DMS114 treated with DMSO at 0.1 percent for 48 hours (cell line): ENCODE measurements at regions not wholly inside any gene's neighbourhood (a gene's known extent, or its start where the extent isn't known, plus 50 kb on each side); places are given as distances from the start of the nearest gene placed in this dataset.
A peak's percentile ranks its signal among the peaks of the same experiment; 100 is the strongest.

Experiments
- DNase-seq: peaks from one replicate; lab custom pipeline; 2025; ENCODE audit not compliant: unreplicated experiment; lab: John Stamatoyannopoulos, UW

DNA sequence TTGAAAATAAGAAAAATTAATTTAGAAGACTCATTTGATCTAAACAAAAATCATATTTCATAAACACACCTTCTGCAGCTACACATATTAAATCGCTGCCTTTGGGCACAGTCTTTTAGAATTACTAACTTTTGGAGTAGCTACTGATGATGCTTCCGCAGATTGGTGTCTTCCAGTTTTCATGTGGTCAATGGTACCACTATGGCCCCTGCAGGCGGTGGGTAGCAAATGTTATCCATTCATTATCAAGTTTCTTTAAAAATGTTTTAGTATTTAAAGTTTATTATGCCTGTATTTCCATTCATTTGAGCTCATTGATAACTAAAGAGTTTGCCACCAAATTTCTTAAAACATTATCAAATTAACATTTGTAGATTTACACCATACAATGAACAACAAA, 122.9 kb upstream of the GRAMD2B start:
- DNase-seq, result no peak

DNA sequence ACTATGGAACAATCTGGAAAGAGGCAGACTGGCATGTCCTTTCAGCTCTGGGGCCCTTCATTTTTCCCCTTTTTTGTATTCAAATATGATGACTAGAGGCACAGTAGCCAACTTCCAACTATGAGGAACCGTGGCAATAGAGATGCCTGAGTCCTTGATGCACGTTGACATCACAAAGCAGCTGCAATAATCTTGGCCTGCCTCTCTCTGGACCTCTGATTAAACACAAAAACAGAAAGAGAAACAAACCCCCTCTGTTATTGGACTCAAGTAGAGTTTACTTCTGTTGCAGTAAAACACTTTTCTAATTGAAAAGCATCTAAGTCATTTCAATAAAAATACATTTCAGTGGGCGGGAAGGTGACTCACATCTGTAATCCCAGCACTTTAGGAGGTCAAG, 122.2 kb upstream of the GRAMD2B start:
- DNase-seq, result no peak

DNA sequence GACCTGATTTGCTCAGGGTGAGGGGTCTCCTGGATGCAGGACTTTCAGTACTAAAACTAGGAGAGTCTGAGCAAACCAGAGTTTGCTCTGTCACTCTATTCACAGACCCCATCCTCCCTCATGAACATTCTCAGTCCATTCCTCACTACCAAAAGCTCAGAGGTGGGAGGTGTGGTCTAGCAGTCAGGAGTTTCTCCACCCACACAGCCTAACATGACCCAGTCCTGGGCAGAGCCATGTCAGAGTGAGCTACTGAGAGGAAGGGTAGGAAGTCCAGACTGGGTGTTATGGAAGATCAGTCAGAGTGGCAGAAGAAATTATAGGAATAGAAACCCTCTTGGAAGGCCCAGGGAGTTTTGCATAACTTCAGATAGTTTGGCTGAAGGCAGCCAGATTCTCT, 113.3 kb upstream of the GRAMD2B start:
- no peak for DNase-seq

DNA sequence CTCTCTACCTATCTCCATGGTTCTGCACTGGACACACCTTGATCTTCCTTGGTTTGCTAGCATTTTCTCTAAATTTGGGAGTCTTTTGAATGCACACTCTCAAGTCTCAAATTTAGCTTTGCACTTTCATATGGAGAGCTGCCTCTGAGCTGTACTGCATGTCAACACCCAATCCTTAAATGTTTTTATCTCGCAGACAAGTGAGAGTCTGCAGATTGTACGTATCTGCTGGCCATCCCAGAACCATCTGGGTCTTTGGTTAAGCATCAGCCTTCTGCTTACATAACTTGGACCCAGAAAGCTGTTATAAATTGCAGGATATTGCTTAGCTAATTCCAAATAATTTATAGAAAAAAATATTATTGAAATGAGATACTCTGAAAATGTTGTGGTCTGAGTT, 111.4 kb upstream of the GRAMD2B start:
- DNase-seq, result no peak

DNA sequence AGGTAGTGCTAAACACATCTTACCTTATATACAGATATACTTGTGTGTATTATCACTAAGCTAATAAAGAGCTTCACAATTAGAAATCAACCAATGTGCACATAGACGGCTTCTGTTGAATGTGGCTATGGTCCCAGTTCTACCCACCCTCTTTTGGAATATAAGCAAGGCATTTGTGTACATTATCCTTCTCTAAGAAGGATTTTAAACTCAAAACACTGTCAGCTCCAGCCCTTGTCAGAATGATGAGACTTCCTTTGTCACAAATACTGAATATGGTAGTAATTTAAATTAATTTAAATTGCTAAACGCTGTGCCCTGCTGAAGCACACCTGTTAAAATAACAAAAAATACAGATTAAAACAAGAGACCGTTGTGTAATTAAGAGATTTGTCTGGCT, 107.9 kb upstream of the GRAMD2B start:
- DNase-seq, result no peak

DNA sequence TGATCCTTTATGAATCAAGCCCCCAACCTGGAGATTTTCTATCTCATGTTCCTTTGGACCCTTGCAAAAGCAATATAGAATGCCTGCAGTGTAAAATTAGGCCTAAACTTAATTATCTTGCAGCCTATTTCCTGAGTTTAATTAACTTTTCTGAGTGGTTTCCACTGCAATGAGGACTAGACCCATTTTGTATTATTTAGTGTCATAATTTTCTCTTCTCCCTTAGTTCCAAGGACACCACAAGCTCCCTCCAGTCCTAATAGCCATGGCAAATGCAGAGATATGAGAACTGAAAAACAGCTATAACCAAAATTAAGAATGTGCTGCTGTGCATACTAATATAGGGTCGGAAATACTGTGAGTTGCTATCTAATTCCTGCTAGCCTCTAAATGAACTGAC, 90.9 kb upstream of the GRAMD2B start:
- DNase-seq, result no peak

DNA sequence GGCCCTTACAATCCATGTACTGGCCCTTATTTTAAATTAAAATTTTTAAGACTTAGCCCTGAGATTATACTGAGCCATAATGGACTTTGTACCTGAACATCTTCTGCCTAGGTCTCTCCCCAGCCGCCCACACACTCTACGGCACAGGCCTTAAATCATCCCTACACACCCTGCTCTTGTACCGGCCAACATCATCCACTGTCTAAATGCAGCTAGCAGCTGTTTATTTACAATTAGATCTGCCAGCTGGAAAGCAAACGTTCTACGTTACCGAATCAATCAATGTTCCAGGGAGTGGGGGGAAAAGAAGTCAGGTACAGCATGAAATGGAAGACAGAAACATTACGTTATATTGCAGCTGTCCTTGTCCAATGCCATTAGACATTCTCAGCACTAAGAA, 88.4 kb upstream of the GRAMD2B start:
- DNase-seq, result no peak

DNA sequence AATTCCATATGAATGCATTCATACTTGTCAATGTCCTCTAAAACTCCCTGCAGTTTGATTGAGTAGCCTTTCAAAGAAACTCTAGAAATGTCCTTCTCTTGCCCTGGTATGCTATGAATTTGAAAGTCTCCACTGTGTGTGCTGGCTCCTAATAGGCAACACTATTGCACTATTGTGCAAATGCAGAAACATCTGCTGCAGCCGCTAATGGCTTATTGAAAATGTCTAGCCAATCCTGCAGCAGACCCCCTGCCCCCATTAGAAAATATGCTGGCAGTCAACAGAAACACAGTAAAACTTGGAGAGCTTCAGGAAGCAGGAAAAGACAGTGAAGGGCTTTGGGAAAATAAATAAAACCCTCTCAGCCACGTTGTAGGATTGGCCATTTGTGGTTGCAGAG, 87.3 kb upstream of the GRAMD2B start:
- no peak for DNase-seq

DNA sequence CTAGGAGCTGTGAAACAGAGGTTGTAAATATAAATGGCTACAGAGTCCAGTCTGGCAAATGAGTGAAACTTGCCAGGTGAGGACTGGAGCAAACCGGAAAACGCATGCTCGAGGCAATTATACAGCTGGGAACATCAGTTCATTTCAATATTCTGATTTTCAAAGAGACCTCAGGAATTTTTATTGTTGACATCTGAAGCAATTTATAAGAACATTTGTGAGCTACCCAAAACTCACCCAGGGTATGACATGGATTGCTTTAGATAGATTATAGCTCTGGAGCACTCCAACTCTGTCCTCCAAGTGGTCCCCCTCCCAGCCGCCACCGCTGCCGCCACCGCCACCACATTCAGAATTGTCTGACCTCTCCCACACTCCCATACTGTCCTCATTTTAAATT, 84.6 kb upstream of the GRAMD2B start:
- DNase-seq, result no peak

DNA sequence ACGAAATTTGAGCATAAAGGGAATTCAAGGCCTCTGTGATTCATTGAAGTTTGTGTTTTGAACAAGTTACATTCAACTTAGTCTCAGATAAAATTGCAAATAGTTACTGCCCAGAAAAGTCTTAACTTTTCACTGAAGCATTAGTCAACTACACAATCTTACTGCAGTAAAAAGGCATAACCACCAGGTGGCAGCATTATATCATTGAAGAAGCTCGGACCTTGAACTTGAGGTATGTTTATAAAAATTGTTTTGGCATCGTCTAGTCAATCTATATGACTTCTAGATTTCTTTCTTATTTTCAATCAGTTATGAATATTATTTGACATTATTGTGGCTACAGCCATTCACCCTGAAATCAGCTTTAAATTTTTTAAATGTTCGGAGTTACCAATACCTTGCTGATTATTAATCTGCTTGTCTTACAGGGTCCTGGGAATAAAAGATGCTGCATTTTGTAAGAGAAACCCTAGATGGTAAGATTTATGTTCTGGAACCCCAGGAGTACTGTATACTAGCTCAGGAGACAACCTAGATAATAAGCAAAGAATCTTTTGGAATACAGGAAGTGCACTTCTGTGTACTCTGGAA, 83.9 kb upstream of the GRAMD2B start:
- DNase-seq, result peak; percentile 71

DNA sequence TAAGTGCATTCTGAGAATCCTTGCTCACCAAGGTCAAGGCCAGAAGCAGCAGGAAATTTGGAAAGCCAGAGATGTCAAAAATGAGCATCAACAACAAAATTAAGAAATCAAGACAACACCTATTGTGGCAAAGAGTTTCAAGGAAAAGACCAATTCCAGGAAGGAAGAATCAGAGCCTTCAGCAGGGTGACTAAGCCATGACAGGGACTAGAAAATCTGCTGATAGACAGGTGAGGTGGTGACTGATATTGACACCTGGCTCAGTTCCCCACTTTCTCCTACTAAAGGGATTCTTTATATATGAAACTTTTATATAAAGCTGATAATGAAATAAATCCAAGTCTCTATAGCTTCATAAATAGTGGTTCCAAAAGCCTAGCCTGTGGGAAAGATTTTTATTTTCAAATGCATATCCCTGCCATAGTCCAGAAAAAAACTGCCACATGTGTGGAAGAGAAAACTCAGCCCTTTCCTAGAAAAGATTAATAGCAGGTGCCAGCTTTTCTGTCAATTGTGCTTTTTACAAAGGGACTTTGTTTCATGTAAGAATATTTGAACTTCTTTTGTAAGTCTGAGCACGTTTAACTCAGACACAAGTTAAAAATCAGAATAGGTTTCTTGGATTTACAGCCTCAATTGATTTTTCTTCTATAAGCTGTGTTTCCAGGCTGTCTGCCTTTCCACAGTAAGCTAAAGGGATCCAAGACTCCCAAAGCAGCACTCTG, 81.1 kb upstream of the GRAMD2B start:
- DNase-seq, result no peak

DNA sequence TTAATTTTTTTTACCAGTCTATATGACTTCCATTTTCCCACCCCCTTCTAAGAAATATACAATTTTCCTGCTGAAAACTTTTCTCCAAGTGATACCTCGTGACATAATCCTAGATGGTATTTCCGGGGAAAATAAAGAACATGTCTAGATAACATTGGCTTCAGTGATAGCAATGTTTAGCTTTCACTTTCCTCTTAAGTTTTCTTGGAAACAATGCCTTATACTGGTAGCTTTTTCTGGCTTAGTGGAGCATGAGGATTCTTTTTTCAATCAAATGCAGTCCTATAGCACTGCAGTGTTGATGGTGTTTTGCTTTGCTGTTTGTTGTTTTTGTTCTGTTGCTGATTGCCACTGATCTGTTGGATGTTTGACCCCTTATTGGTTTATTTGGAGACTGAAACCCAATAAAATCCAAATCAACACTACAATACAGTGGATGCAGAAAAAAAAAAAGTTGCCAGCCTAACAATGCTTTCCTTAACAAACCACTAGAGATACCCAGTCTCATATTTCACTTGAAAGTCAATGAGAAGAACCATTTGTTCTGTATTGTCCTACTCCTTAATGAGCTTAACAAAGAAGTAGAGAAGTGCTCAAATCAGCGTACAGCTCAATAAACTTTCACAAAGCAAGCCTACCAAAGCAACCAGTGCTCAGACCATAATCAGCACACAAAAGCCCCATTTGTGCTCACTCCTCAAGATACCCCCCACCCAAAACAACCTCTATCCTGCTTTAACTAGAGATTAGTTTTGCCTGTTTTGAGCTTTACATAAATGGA, 74.2 kb upstream of the GRAMD2B start:
- DNase-seq, result no peak

DNA sequence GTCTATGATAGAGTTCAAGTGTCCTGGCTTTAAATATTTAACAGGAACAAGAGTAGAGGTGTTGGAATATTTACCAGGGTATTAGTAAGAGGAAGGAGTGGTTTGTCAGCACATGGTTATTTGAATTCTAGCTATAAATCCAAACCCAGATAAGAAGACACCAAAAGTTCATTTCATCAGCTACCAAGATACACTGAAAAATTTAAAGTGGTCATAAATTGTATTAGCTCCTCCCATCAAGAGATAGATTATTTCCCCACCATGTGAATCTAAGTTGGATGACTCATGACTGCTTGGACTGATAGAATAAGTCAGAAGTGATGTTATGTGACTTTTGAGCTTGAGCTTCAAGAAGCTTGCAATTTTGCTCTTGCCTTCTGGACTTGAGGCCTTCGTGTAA, 72.1 kb upstream of the GRAMD2B start:
- no peak for DNase-seq

DNA sequence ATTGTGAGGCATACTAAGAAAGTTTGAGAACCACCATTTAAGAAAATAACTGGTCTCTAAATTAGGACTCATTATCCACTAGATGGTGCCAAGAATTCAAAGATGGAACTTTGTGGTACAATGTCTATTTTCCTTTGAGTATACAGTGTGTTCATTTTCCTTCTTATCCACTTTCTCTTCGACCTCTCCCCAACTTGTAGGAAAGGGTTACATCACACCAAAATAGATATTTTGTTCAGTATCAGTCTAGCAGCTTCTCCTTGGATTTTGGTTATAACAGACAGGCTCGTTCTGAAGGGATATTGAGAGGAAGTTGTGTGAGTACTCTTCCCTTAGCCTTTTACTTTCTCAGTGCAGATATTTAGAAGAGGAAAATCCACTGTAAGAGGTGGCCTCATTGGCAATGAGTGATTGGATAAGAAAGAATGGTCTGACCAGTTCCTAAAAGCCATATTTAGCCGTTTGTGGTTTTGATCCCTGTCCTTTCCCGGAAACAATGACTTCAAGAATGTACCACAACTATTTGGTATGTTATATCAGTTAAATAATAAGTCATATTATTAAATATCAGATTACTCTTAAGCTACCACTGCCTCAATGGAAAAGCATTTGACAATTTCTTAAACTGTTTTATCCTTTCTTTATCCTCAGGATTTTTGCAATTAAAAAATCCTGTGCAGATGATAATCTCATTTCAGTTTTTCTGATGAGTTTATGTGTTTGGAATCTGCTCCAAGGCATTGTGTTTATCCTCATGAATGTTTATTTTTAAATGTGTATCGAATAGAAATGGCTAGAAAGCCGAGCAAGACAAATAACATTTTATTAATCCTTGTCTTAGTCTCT, 69.0 kb upstream of the GRAMD2B start:
- DNase-seq, result peak; percentile 55

DNA sequence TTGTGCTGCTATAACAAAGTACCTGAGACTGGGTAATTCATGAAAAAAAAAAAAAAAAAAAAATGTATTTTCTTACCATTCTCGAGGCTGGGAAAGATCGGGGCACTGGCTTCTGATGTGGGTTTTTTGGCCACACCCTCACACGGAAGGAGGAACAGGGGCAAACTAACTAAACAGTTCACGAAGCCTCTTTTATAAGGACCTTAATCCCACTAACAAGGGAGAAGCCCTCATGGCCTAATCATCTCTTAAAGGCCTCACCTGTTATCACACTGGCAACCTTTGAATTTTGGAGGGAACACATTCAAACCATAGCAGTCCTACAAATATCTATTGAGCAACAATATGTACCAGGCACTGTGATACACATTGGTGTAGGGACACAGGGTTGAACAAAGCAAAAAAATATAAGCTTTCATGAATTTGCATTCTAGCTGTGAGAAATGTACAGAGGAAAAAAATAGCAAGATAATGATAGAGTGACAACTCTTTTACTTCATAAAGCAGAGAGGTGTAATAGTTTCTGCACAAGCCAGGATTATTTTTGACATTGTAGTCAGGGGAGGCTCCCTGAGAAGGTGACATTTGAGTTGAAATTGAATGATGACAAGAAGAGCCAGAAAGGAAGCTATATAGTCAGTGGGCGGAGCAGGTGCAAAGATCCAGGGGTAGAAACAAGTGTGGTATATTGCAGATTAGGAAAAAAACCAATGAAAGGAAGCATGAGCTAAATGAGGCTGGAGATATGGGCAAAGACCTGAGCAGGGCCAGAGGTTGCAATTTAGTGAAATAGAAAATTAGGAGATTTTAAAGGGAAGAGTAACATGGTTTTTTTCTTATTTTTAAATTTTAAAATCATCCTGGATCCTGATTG, 68.1 kb upstream of the GRAMD2B start:
- DNase-seq, result no peak

DNA sequence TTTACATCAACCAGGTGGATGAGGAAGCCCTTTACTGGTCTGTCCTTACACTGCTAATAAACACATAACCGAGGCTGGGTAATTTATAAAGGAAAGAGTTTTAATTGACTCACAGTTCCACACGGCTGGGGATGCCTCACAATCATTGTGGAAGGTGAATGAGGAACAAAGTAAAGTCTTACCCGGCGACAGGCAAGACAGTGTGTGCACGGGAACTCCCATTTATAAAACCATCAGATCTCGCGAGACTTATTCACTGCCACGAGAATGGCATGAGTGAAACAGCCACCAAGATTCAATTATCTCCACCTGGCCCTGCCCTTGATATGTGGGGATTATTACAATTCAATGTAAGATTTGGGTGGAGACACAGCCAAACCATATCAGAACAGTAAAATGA, 67.3 kb upstream of the GRAMD2B start:
- DNase-seq, result no peak

DNA sequence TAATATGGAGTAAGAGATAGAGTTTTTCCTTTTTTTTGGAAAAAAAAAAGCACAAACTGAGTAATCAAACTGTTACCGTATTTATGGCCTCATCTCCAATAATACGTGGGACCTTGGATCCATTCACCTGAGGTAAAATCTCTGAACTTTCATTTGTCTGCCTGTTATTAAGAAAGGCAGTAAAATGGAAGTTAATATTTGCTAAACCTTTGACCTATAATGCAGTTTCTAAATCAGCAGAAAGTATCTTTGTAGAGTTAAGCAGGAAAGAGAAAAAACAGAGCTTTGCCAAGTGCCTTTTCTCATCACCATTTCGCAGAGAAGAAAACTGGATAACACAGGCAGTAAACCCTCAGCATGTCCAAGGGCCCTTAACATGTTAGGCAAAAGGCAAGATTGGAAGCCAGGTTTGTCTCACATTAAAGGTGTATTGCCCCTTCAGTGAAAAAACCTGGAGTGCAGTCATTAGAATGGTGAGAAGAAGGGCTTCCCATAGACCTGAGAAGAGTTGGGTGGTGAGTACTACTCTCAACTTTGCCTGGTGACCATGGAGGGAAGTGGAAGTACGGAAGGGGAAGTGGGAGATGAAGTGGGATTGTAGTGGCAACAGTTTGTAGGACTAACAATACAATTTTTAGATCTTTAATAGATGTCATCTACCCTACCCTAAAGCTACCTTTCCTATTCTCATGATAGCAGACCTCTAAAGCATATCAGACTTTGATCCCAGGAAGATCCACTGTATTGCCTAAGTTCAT, 65.4 kb upstream of the GRAMD2B start:
- no peak for DNase-seq

DNA sequence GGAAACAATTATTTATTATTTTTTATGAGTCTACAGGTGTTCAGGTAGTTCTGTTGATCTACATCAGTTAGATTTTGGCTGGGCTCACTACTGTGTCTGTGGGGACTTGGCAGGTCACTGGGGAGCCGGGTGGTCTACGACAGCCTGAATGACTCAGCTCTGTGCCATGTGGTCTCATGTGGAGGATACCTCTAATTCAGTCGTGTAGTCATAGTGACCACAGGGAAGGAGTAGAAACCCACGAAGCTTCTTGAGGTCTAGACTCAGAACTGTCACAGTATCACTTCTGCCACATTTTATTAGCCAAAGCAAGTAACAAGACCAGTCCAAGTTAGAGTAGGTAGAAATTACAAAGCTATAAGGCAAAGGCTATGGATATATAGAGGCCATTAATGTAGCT, 64.7 kb upstream of the GRAMD2B start:
- DNase-seq, result no peak

DNA sequence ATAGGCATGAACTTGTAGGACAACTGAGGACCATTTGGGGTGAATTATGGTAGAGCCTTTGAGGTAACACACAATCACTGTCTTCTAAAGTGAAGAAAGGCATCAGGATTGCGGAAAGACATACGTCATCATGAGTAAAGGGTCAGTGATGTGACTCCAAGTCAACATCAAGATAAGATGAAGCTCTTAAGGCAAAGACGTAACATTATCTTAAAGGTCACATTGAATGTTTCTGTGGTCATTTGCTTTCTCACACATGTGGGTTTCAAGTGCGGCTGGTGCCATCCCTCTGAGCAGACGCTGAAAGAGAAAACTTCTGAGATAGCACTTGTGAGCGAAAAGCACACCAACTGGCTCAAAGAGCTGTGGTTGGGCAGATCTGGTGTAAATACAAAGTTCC, 63.3 kb upstream of the GRAMD2B start:
- DNase-seq, result no peak

DNA sequence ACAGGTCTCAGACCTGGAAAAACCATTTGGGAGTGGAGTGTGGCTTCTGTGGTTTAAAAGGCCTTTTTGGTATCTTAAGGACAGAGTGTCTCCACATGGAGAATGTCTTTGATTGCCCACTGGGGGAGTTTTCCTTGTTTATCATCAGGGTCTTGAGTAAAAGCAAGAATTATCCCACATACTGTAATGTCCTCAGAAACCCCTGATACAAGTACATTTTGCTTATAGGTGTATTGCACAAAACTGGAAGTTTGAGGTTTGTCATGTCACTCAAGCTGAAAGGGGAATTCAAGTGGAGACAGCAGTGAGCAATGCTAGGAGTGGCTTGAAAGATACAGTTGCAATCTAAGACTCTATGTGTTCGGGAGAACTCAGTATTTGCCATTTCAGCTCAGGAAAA, 62.7 kb upstream of the GRAMD2B start:
- DNase-seq, result no peak
